PC-9 (cell line): ENCODE measurements at regions not wholly inside any gene's neighbourhood (a gene's known extent, or its start where the extent isn't known, plus 50 kb on each side); places are given as distances from the start of the nearest gene placed in this dataset.

Experiments
- EZH2 ChIP-seq: fragments of 200-600 bp; sonication (generic); IDR thresholded peaks from 2 replicates; pipeline ENCODE4 v1.8.0; 2017; ENCODE audit warnings: antibody characterized with exemption, low read depth
- TF ChIP-seq, protein P1 (sequence below): fragments of 200-600 bp; sonication (generic); conservative IDR thresholded peaks from 2 replicates; pipeline ENCODE4 v1.6.1; 2017; ENCODE audit warnings: mixed run types, antibody characterized with exemption, mild to moderate bottlenecking, moderate library complexity

DNA sequence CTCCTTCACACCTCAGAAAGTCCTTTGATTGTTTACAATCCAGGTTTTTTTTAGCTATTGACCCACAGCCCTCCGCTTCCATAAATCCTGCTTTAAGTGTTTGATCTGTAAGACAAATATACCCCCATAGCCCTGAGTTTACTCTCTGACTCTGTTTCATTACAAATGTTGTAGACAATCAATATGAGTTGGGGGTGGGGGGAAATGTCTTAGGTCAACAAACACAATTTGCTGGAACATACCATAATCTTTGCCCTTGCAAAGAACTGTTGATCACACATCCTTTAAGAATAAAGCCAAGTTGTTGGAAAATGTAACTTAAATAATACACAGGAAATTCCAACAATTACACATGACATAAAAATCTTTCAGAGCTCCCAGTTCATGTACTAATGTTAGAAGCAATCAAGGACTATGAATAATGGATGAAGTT lies 301.8 kb upstream of the SEMA6D start:
- TF ChIP-seq EZH2 = no peak
- TF ChIP-seq, protein P1, sequence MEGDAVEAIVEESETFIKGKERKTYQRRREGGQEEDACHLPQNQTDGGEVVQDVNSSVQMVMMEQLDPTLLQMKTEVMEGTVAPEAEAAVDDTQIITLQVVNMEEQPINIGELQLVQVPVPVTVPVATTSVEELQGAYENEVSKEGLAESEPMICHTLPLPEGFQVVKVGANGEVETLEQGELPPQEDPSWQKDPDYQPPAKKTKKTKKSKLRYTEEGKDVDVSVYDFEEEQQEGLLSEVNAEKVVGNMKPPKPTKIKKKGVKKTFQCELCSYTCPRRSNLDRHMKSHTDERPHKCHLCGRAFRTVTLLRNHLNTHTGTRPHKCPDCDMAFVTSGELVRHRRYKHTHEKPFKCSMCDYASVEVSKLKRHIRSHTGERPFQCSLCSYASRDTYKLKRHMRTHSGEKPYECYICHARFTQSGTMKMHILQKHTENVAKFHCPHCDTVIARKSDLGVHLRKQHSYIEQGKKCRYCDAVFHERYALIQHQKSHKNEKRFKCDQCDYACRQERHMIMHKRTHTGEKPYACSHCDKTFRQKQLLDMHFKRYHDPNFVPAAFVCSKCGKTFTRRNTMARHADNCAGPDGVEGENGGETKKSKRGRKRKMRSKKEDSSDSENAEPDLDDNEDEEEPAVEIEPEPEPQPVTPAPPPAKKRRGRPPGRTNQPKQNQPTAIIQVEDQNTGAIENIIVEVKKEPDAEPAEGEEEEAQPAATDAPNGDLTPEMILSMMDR = no peak
